HEK293 (cell line): ENCODE measurements at regions not wholly inside any gene's neighbourhood (a gene's known extent, or its start where the extent isn't known, plus 50 kb on each side); places are given as distances from the start of the nearest gene placed in this dataset.

ENCODE experiments used
- HOXC10 ChIP-seq: sonication (generic); formaldehyde crosslinking; IDR thresholded peaks from 2 replicates; pipeline ENCODE4 v1.8.1; 2023; ENCODE audit warnings: mild to moderate bottlenecking, missing genetic modification reagents
- ZFP3 ChIP-seq: fragments of 450-650 bp; formaldehyde crosslinking; IDR thresholded peaks from 2 replicates; pipeline ENCODE4 v1.5.1; 2016; ENCODE audit warnings: low read depth, missing biosample characterization, missing genetic modification characterization
- ZNF248 ChIP-seq: fragments of 450-650 bp; formaldehyde crosslinking; IDR thresholded peaks from 2 replicates; pipeline ENCODE4 v1.5.1; 2017; ENCODE audit warnings: missing biosample characterization, missing genetic modification characterization
- ZNF394 ChIP-seq: fragments of 450-650 bp; formaldehyde crosslinking; IDR thresholded peaks from 2 replicates; pipeline ENCODE4 v1.5.1; 2016; ENCODE audit warnings: missing biosample characterization, missing genetic modification characterization, mild to moderate bottlenecking, moderate library complexity, borderline replicate concordance
- ZNF549 ChIP-seq: fragments of 450-650 bp; IDR thresholded peaks from 2 replicates; pipeline ENCODE4 v1.5.1; 2018; ENCODE audit warnings: missing biosample characterization, missing genetic modification characterization, mild to moderate bottlenecking, inconsistent platforms, moderate library complexity
- ZNF624 ChIP-seq: fragments of 450-650 bp; formaldehyde crosslinking; IDR thresholded peaks from 2 replicates; pipeline ENCODE4 v1.5.1; 2017; ENCODE audit warnings: missing biosample characterization, missing genetic modification characterization
- ZNF76 ChIP-seq: fragments of 450-650 bp; formaldehyde crosslinking; IDR thresholded peaks from 2 replicates; pipeline ENCODE4; 2016; ENCODE audit warnings: low read depth, missing biosample characterization, missing genetic modification characterization, borderline replicate concordance
- TF ChIP-seq, protein P1 (sequence below): fragments of 450-650 bp; formaldehyde crosslinking; IDR thresholded peaks from 2 replicates; pipeline ENCODE4 v1.5.1; 2016; ENCODE audit warnings: missing biosample characterization, missing genetic modification characterization
- TF ChIP-seq, protein P2 (sequence below): fragments of 450-650 bp; formaldehyde crosslinking; IDR thresholded peaks from 2 replicates; pipeline ENCODE4 v1.5.1; 2016; ENCODE audit warnings: missing biosample characterization, missing genetic modification characterization
- TF ChIP-seq, protein P3 (sequence below): fragments of 450-650 bp; formaldehyde crosslinking; IDR thresholded peaks from 2 replicates; pipeline ENCODE4 v1.5.1; 2016; ENCODE audit warnings: missing biosample characterization, missing genetic modification characterization
- TF ChIP-seq, protein P4 (sequence below): fragments of 450-650 bp; formaldehyde crosslinking; optimal IDR thresholded peaks from 2 replicates; pipeline ENCODE3; 2016; ENCODE audit warnings: missing biosample characterization, mild to moderate bottlenecking, missing genetic modification characterization

DNA sequence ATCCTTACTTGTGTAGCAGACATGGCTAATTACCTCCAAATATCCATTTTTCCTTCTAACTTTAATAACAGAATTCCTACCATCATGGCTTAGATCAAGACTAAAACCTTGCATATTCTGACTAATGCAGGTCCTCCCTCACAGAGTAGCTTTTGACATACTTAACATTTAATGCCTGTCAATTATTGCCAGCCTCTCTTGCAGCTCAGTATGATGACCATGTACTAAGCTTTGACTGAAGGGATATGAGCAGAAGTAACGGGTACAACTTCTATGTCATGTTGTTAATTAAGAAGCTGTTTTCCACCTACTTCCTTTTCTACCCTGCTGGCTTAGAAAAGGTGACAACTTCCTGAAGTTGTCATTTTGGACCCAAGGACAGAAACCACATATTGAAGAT is 533.4 kb downstream of the PSAT1 start:
- TF ChIP-seq ZNF248 (tag by site-specific recombination): no peak
- TF ChIP-seq ZNF624: no peak
- TF ChIP-seq, protein P1, sequence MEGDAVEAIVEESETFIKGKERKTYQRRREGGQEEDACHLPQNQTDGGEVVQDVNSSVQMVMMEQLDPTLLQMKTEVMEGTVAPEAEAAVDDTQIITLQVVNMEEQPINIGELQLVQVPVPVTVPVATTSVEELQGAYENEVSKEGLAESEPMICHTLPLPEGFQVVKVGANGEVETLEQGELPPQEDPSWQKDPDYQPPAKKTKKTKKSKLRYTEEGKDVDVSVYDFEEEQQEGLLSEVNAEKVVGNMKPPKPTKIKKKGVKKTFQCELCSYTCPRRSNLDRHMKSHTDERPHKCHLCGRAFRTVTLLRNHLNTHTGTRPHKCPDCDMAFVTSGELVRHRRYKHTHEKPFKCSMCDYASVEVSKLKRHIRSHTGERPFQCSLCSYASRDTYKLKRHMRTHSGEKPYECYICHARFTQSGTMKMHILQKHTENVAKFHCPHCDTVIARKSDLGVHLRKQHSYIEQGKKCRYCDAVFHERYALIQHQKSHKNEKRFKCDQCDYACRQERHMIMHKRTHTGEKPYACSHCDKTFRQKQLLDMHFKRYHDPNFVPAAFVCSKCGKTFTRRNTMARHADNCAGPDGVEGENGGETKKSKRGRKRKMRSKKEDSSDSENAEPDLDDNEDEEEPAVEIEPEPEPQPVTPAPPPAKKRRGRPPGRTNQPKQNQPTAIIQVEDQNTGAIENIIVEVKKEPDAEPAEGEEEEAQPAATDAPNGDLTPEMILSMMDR (tag by site-specific recombination): no peak
- TF ChIP-seq, protein P2, sequence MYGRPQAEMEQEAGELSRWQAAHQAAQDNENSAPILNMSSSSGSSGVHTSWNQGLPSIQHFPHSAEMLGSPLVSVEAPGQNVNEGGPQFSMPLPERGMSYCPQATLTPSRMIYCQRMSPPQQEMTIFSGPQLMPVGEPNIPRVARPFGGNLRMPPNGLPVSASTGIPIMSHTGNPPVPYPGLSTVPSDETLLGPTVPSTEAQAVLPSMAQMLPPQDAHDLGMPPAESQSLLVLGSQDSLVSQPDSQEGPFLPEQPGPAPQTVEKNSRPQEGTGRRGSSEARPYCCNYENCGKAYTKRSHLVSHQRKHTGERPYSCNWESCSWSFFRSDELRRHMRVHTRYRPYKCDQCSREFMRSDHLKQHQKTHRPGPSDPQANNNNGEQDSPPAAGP (tag by site-specific recombination): no peak
- TF ChIP-seq HOXC10 (CRISPR knock-in tag): no peak
- TF ChIP-seq, protein P3, sequence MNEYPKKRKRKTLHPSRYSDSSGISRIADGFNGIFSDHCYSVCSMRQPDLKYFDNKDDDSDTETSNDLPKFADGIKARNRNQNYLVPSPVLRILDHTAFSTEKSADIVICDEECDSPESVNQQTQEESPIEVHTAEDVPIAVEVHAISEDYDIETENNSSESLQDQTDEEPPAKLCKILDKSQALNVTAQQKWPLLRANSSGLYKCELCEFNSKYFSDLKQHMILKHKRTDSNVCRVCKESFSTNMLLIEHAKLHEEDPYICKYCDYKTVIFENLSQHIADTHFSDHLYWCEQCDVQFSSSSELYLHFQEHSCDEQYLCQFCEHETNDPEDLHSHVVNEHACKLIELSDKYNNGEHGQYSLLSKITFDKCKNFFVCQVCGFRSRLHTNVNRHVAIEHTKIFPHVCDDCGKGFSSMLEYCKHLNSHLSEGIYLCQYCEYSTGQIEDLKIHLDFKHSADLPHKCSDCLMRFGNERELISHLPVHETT (tag by site-specific recombination): no peak
- TF ChIP-seq ZNF76 (tag by site-specific recombination): no peak
- TF ChIP-seq ZFP3 (tag by site-specific recombination): no peak
- TF ChIP-seq ZNF394 (tag by site-specific recombination): no peak
- TF ChIP-seq, protein P4, sequence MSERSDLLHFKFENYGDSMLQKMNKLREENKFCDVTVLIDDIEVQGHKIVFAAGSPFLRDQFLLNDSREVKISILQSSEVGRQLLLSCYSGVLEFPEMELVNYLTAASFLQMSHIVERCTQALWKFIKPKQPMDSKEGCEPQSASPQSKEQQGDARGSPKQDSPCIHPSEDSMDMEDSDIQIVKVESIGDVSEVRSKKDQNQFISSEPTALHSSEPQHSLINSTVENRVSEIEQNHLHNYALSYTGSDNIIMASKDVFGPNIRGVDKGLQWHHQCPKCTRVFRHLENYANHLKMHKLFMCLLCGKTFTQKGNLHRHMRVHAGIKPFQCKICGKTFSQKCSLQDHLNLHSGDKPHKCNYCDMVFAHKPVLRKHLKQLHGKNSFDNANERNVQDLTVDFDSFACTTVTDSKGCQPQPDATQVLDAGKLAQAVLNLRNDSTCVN (tag by site-specific recombination): no peak
- no peak for TF ChIP-seq ZNF549 (tag by site-specific recombination)
